Cerebellar cortex (tissue), 1 donor: ENCODE measurements at regions not wholly inside any gene's neighbourhood (a gene's known extent, or its start where the extent isn't known, plus 50 kb on each side); places are given as distances from the start of the nearest gene placed in this dataset.
"Not testable (repeated sequence)": the region's sequence is repeated elsewhere in the genome, so short reads cannot be mapped to it uniquely, and the experiment has no call there.

Experiments
- DNase-seq: peaks from one replicate; pipeline ENCODE4 v3.0.0-alpha.2; 2015; ENCODE audit warnings: low spot score

DNA sequence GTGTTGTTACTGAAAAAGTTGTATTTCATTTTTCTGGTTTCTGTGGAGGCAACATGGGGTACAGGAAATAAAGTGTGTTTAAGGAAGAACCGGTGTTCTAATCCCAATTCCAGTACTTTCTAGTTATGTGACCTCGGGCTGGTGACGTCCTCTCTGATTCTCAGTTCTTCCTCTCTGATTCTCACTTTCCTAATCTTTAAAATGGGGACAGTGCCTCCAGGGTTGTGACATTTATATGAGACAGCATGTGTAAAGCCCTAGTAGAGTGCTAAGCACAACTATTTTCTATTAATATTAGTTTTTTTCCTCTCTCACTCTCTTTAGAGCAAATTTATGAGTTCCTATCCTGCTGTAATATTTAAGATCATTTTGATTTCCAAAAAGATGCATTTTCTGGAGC, 50.9 kb upstream of the PTPDC1 start:
- no peak for DNase-seq

DNA sequence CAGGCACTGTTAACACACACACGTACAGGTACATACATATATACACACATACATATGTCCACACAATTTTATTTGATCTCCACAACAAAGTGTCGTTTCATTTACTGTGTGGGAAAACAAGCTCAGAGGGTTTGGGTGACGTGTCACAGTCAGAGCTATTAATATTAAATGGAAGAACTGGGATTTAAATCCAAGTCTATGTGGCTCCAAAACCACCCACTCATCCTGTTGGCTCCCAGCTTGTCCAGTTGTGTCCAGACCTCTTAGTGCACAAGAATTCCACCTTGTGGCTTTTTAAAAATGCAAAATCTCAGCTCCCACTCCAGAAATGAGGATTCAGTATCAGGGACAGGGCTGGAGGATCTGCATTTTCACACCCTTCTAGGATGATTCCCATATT, 52.3 kb upstream of the PTPDC1 start:
- no peak for DNase-seq

DNA sequence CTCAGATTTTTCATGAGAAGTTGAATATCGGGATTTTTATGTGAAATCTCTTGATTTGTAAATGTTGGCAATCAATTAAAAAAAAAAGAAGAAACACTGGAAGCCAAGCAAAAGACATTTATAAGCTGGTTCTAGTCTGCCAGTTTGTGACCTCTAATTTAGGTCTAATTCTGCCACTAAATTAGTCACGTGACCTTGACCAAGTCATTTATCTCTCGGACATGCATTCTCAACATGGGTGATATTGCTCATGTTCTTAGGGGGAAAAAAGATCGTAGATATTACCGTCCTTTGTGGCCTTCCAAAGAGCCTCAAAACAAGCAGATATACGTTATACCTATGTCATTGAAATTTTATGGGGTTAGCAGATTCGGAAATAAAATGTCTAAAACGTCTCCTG, 52.9 kb upstream of the PTPDC1 start:
- peak; percentile 54 for DNase-seq

DNA sequence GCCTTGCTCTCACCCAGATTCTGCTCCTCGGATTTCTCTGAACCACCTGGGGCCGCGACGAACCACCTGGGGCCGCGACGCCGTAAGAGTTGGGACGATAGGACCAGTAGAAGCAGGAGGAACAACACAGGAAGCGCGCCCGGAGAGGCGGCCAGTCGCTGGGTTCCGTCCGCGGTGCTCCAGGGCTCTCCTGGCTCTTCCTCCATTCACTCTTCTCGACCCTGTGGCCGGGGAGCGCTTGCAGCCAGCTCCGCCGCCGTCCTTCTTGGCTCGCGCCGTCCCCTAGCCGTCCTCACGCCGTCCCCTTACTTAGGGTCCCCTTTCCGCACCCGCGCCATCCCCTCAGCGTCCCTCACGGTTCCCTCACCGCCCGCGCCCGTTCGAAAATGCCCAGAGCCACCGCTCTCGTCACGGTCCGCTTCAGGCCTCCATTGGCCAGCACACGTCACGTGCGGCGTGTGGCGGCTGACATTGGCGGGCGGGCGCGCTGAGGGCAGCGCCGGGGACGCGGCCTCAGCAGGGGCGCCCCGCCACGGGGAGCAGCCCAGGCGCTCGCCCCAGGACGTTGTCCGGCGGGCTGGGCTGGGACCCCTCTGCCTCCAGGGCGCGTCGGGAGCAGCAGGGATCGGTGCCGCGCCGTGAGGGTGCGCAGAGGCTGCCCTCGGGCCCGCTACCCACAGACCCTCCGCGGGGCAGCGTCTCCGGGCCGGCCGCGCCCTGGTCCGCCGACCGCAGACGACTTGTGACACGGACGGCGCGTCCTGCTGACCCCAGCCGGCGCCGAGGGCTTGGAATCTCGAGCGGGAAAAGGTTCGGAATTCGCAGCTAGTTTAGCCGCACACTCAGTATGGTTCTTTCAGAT, 53.7 kb upstream of the PTPDC1 start:
- DNase-seq: peak; percentile 85

- DNase-seq: no peak
Measured at GRCh38 chr9:94029932-94030317, 54.3 kb upstream of the PTPDC1 start.

DNA sequence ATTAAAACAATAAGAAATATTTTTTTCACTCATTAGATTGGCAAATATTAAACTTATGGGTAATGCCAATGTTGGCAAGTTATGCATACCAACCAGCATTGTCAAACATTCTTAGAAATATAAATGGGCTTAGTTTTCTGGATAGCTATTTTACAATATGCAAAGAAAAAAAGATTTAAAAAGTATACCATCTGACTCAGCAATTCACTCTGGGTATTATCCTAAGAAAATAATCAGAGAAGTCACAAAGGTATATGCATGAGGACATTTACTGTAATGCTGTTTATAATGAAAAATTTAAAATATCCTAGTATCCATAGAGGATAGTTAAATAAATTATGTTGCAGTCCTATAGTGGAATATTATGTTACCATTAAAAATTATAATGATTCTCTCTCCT, 57.4 kb upstream of the PTPDC1 start:
- no peak for DNase-seq

DNA sequence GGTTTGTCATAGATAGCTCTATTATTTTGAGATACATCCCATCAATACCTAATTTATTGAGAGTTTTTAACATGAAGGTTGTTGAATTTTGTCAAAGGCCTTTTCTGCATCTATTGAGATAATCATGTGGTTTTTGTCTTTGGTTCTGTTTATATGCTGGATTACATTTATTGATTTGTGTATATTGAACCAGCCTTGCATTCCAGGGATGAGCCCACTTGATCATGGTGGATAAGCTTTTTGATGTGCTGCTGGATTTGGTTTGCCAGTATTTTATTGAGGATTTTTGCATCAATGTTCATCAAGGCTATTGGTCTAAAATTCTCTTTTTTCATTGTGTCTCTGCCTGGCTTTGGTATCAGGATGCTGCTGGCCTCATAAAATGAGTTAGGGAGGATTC, 61.8 kb upstream of the PTPDC1 start:
- not testable (repeated sequence) for DNase-seq

GRCh38 chr9:94020836-94021235, 63.4 kb upstream of the PTPDC1 start:
- DNase-seq: not testable (repeated sequence)

GRCh38 chr9:94018628-94019027, 63.5 kb upstream of the BARX1 start:
- peak; percentile 18 for DNase-seq

DNA sequence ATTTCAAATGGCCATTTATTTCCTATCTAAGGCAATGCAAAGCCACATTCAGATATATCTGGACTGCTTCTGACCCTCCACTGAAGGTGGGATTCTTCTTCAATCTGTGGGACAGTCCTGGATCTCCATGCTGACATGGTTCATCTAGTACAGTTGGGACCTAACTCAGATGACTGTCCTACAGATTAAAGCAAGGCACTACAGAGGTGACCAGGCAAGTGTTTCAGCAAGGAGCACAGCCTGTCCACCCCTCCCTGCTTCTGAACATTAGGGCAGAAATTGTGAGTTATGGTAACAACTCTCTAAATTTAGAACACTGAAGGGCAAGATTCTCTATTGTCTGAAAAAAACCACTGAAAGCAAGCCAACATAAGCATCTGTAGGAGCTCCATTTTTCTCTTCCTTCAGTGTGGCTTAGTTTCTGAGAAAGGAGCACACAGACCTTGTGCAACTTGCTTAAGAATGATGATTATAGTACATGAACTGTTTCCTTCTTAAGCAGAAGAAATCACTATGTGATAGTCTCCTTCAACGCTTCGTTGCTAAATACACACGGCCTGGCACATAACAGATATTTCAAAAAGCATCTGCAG, 62.9 kb upstream of the BARX1 start:
- no peak for DNase-seq

DNA sequence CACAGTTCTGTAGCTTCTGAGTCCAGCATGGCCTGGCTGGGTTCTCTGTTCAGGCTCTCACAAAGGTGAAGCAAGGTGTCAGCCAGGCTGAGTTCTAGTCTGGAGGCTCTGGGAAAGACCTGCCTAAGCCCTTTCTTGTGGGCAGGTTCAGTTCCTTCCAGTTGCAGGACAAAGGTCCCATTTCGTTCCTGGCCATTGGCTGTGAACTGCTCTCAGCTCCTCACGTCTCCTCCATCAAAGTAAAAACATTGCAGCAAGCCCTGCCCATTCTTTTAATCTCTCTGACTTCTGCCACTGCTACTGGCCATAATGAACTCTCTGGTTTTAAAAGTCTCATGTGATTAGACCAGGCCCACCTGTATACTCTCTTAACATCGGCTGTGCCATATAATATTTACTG, 61.6 kb upstream of the BARX1 start:
- DNase-seq: no peak

- no peak for DNase-seq
Measured at GRCh38 chr9:94014920-94015319, 59.8 kb upstream of the BARX1 start.

DNA sequence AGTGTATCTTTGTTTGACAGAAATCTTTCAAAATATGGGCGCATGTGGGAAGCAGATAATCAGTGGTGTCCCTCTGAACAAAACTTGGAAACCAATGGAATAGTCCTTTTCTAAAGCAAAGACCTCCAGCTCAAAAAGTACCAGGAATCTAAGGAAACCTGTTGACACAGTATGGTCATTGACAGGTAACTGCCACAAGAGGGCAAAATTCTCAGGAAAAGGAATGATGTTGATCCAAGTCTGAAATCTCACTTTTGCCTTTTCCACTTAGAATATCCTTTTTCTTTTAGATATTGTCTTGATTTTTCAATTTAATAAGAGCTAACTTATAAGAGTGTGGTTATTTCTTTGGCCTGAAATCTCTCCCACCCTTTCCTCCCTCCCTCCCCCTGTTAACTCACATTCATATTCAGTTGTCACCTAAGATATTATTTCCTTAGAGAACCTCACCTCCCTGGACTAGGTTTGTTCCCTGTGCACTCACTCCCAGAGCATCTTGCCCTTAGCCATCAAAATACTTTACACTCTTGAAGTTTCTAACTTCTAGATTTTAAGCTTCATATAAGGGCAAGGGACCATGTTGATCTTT, 59.0 kb upstream of the BARX1 start:
- peak; percentile 44 for DNase-seq

DNA sequence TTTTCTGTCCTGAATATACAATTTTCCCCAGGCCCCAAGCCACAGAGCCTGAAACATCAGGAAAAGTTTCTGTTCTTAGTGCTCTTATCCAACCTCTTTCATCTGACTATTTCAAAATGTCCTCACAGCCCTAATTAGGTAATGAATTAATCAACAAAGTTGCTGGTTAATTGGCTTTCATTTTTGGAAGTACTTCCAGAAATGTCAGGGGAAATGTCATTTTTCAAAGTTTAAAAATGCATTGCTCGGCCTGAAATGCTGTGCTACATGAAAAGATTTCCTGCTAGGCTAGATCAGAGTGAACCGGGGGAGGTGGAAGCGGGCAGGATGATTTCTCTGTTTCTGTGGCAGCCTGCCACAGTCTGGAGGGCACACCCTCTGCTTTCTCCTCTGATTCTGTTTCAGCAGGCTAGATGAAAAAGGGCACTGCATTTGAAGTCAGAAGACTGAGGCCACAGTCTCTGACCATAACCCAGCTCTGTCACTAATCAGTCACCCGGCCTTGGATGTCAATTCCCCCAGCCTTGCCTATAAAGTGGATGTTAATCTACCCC, 55.9 kb upstream of the BARX1 start:
- no peak for DNase-seq

DNA sequence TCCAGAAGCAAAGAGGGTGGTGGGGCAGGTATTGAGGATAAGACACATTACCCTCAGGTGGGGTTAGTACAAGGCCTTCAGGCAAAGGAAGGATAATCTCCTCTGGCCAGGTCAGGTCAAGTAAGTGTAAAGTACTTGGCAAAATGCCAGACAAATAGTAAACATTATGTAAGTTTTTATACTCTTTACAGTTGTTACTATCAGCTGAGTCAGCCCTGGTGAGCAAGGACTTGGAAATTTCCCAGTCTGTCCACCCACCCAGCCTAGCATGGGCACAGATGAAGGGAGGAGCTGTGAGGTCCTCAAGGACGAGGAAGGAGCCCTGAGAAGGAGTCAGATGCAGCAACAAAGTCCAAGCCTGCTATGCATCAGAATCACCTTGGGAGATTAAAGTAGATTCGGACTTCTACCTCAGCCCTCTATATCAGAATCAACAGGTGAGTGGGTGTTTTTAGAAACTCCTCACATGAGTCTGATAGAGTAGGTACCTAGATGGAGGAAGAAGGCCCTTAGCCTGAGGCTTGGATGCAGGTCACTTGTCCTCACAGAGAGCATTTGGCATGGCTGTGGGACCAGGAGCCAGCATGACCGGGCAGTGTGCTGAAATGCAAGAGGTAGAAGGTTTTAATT, 50.2 kb upstream of the BARX1 start:
- DNase-seq: no peak
